HCT116 (cell line): ENCODE measurements at regions not wholly inside any gene's neighbourhood (a gene's known extent, or its start where the extent isn't known, plus 50 kb on each side); places are given as distances from the start of the nearest gene placed in this dataset.

Experiments
- ATAC-seq: fragments of 200-7000 bp; cut with Tn5 transposase; 2 replicates; pipeline ENCODE4 v1.9.1; 2020; ENCODE audit warnings: mild to moderate bottlenecking, moderate library complexity
- BruUV-seq: library from RNA; stranded (reverse); fragments of 400-500 nt; replicated peaks from 2 replicates; lab custom pipeline; 2021; lab: Mats Ljungman, UMichigan
- CTCF ChIA-PET: fragments of 300-600 bp; sonication (Branson Sonifier 250); formaldehyde crosslinking; loops from one replicate; lab custom pipeline; 2021; ENCODE audit warnings: antibody characterized with exemption; lab: Charles Lee
- POLR2A ChIA-PET: fragments of 300-600, 350-600 bp; sonication (Branson Sonifier 250); formaldehyde crosslinking; loops from one replicate; lab custom pipeline; 2021; ENCODE audit warnings: antibody characterized with exemption; lab: Charles Lee
- RAD21 ChIA-PET, 2 experiments: fragments of 300-600 bp; sonication (Branson Sonifier 250); formaldehyde crosslinking; loops; one replicate each; lab custom pipeline; 2023; ENCODE audit warnings: low total read pairs in 2 of 2; ENCODE audit not compliant: uncharacterized antibody in 2 of 2, unreplicated experiment in 2 of 2, low non-redundant PET in 1 of 2; lab: Charles Lee
- DNase-seq: peaks from one replicate; pipeline ENCODE4 v3.0.0-alpha.2; 2010; ENCODE audit warnings: low read depth, low spot score
- H2AFZ ChIP-seq: fragments of 200-600 bp; shearing (Covaris generic), sonication (generic); 2 replicates; pipeline ENCODE4 v1.6.1; 2017; ENCODE audit warnings: low read depth, mixed run types, mixed read lengths, antibody characterized with exemption, low read length; ENCODE audit not compliant: poor library complexity, severe bottlenecking
- H3K27ac ChIP-seq: 2 replicates; pipeline ENCODE4 v1.5.1; 2012; ENCODE audit warnings: low read depth, low read length
- H3K27me3 ChIP-seq: fragments of 200-600 bp; sonication (generic); 2 replicates; pipeline ENCODE4 v1.6.1; 2016; ENCODE audit warnings: mixed run types, low read length, mixed read lengths; ENCODE audit not compliant: insufficient read depth
- H3K36me3 ChIP-seq, 2 experiments: fragments of 200-500 bp in 1 of 2; fragments of 200-600 bp in 1 of 2; sonication (Bioruptor generic) in 1 of 2; sonication (generic) in 1 of 2; 2 replicates each; pipeline versions ENCODE4 v1.5.1 to v1.6.1; 2014 to 2016; ENCODE audit warnings: low read length in 2 of 2, inconsistent platforms in 1 of 2, mixed read lengths in 1 of 2, mixed run types in 1 of 2; ENCODE audit not compliant: insufficient read depth in 2 of 2, control insufficient read depth in 1 of 2
- H3K4me1 ChIP-seq, 2 experiments: fragments of 200-600 bp in 1 of 2; sonication (generic) in 1 of 2; 2 replicates each; pipeline versions ENCODE4 v1.5.1 to v1.6.1; 2012 to 2017; ENCODE audit warnings: low read length in 2 of 2, inconsistent platforms in 1 of 2, mild to moderate bottlenecking in 1 of 2, mixed read lengths in 1 of 2, mixed run types in 1 of 2, moderate library complexity in 1 of 2; ENCODE audit not compliant: insufficient read depth in 2 of 2, control insufficient read depth in 1 of 2
- H3K4me2 ChIP-seq: fragments of 200-600 bp; sonication (generic); 2 replicates; pipeline ENCODE4 v1.6.1; 2017; ENCODE audit warnings: mixed run types, low read length, mixed read lengths
- H3K4me3 ChIP-seq, 2 experiments: fragments of 200-600 bp in 1 of 2; sonication (generic) in 1 of 2; replicated peaks in 1 of 2; 2 replicates each; pipeline ENCODE4 v1.5.1; 2011 to 2016; ENCODE audit warnings: low read length in 2 of 2, control low read depth in 1 of 2, low read depth in 1 of 2, mild to moderate bottlenecking in 1 of 2, mixed read lengths in 1 of 2, mixed run types in 1 of 2
- H3K79me2 ChIP-seq: fragments of 200-600 bp; sonication (generic); 2 replicates; pipeline ENCODE4 v1.6.1; 2017; ENCODE audit warnings: mild to moderate bottlenecking, mixed run types, low read length, moderate library complexity, mixed read lengths; ENCODE audit not compliant: insufficient read depth
- H3K9ac ChIP-seq: fragments of 200-600 bp; sonication (generic); 2 replicates; pipeline ENCODE4 v1.6.1; 2016; ENCODE audit warnings: low read length, mixed read lengths
- H3K9me2 ChIP-seq: fragments of 200-600 bp; sonication (generic), shearing (Covaris generic); 2 replicates; pipeline ENCODE4 v1.6.1; 2017; ENCODE audit warnings: mixed run types, mild to moderate bottlenecking, moderate library complexity; ENCODE audit not compliant: insufficient read depth
- H3K9me3 ChIP-seq, 2 experiments: fragments of 200-500 bp in 1 of 2; fragments of 200-600 bp in 1 of 2; sonication (Bioruptor generic) in 1 of 2; sonication (generic) in 1 of 2; 2 replicates each; pipeline ENCODE4 v1.6.1; 2014 to 2017; ENCODE audit warnings: low read length in 2 of 2, mixed read lengths in 2 of 2, inconsistent platforms in 1 of 2, low read depth in 1 of 2, mild to moderate bottlenecking in 1 of 2, mixed run types in 1 of 2, moderate library complexity in 1 of 2; ENCODE audit not compliant: control insufficient read depth in 1 of 2, insufficient read depth in 1 of 2
- H4K20me1 ChIP-seq: fragments of 200-600 bp; sonication (generic), shearing (Covaris generic); 2 replicates; pipeline ENCODE4 v1.6.1; 2017; ENCODE audit warnings: mixed run types, mild to moderate bottlenecking, moderate library complexity; ENCODE audit not compliant: insufficient read depth
- CBX3 ChIP-seq: IDR thresholded peaks from 2 replicates; pipeline ENCODE4 v1.6.1; 2012; ENCODE audit warnings: low read depth
- EGR1 ChIP-seq: IDR thresholded peaks from 2 replicates; pipeline ENCODE4 v1.6.1; 2012; ENCODE audit warnings: low read depth
- ELF1 ChIP-seq: IDR thresholded peaks from 2 replicates; pipeline ENCODE4 v1.6.1; 2012; ENCODE audit warnings: low read depth, borderline replicate concordance
- EZH2 ChIP-seq: fragments of 200-600 bp; sonication (generic); IDR thresholded peaks from 2 replicates; pipeline ENCODE4 v1.6.1; 2017; ENCODE audit warnings: antibody characterized with exemption, mixed run types
- EZH2phosphoT487 ChIP-seq: fragments of 200-600 bp; IDR thresholded peaks from 2 replicates; pipeline ENCODE4 v1.6.1; 2018; ENCODE audit warnings: antibody characterized with exemption, borderline replicate concordance
- FOSL1 ChIP-seq: IDR thresholded peaks from 2 replicates; pipeline ENCODE4 v1.6.1; 2012; ENCODE audit warnings: low read depth
- JUND ChIP-seq: IDR thresholded peaks from 2 replicates; pipeline ENCODE4 v1.6.1; 2012
- POLR2A ChIP-seq: IDR thresholded peaks from 2 replicates; pipeline ENCODE4 v1.7.0; 2011; ENCODE audit warnings: borderline replicate concordance; ENCODE audit not compliant: insufficient read depth, insufficient read length; ENCODE audit errors: extremely low read depth
- POLR2AphosphoS5 ChIP-seq: IDR thresholded peaks from 2 replicates; pipeline ENCODE4 v1.6.1; 2011; ENCODE audit warnings: mild to moderate bottlenecking, low read depth, low read length, moderate library complexity
- REST ChIP-seq: IDR thresholded peaks from 2 replicates; pipeline ENCODE4 v1.6.1; 2012; ENCODE audit warnings: low read depth
- SIN3A ChIP-seq: IDR thresholded peaks from 2 replicates; pipeline ENCODE4 v1.6.1; 2012; ENCODE audit warnings: low read depth
- SP1 ChIP-seq: IDR thresholded peaks from 2 replicates; pipeline ENCODE4 v1.6.1; 2012; ENCODE audit warnings: low read depth
- SRF ChIP-seq: IDR thresholded peaks from 2 replicates; pipeline ENCODE4 v1.6.1; 2012; ENCODE audit warnings: low read depth
- YY1 ChIP-seq: IDR thresholded peaks from 2 replicates; pipeline ENCODE4 v1.6.1; 2011; ENCODE audit warnings: low read length, low read depth, moderate library complexity, mild to moderate bottlenecking; ENCODE audit not compliant: insufficient replicate concordance; ENCODE audit errors: extremely low read depth
- ZNF274 ChIP-seq: fragments of 200-500 bp; sonication (Bioruptor generic); IDR thresholded peaks from 2 replicates; pipeline ENCODE4 v1.6.1; 2014; ENCODE audit warnings: mild to moderate bottlenecking, low read depth, low read length, inconsistent platforms
- intact Hi-C: fragments of 100-400 bp; cut with micrococcal nuclease; formaldehyde crosslinking; loops from 2 replicates; pipeline ENCODE4 v1.10.0; 2022
- TF ChIP-seq, protein P1 (sequence below): IDR thresholded peaks from 2 replicates; pipeline ENCODE4 v1.6.1; 2011; ENCODE audit warnings: mild to moderate bottlenecking, low read length, moderate library complexity; ENCODE audit not compliant: insufficient replicate concordance; ENCODE audit errors: extremely low read depth
- TF ChIP-seq, protein P2 (sequence below): IDR thresholded peaks from 2 replicates; pipeline ENCODE4 v1.6.1; 2012
- TF ChIP-seq, protein P3 (sequence below), 3 experiments: fragments of 200-600 bp in 1 of 3; sonication (generic) in 1 of 3; IDR thresholded peaks in 2 of 3; conservative IDR thresholded peaks in 1 of 3; 2 replicates each; pipeline ENCODE4 v1.5.1; 2012 to 2017; ENCODE audit warnings: low read depth in 2 of 3, low read length in 2 of 3, antibody characterized with exemption in 1 of 3, borderline replicate concordance in 1 of 3, control low read depth in 1 of 3, mild to moderate bottlenecking in 1 of 3, mixed read lengths in 1 of 3, mixed run types in 1 of 3, moderate library complexity in 1 of 3; ENCODE audit not compliant: insufficient read depth in 1 of 3
- TF ChIP-seq, protein P4 (sequence below): IDR thresholded peaks from 2 replicates; pipeline ENCODE4 v1.6.1; 2012

GRCh38 chr9:135256581-135257354, 169.3 kb downstream of the OLFM1 start:
- Histone ChIP-seq H3K36me3 (no peaks in the 10 kb centered on the region), H3K9ac (no peak overlapping the region), H3K79me2 (no peaks in the 10 kb centered on the region), H2AFZ (no peak overlapping the region), H3K4me1 (peaks cover 9 to 18% of the 10 kb centered on the region in 2 experiments; a peak in 3 of 4 replicates), H4K20me1 (no peaks in the 10 kb centered on the region), H3K27ac (no peak overlapping the region), H3K9me2 (no peaks in the 10 kb centered on the region), H3K27me3 (peaks cover 3% of the 10 kb centered on the region; the same call in 1 of the 2 replicates), H3K4me3 (no peak overlapping the region), H3K4me2 (no peak overlapping the region), H3K9me3 (no peaks in the 10 kb centered on the region)
- TF ChIP-seq REST, result no peak
- TF ChIP-seq, protein P1, sequence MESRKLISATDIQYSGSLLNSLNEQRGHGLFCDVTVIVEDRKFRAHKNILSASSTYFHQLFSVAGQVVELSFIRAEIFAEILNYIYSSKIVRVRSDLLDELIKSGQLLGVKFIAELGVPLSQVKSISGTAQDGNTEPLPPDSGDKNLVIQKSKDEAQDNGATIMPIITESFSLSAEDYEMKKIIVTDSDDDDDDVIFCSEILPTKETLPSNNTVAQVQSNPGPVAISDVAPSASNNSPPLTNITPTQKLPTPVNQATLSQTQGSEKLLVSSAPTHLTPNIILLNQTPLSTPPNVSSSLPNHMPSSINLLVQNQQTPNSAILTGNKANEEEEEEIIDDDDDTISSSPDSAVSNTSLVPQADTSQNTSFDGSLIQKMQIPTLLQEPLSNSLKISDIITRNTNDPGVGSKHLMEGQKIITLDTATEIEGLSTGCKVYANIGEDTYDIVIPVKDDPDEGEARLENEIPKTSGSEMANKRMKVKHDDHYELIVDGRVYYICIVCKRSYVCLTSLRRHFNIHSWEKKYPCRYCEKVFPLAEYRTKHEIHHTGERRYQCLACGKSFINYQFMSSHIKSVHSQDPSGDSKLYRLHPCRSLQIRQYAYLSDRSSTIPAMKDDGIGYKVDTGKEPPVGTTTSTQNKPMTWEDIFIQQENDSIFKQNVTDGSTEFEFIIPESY, result no peak
- TF ChIP-seq, protein P2, sequence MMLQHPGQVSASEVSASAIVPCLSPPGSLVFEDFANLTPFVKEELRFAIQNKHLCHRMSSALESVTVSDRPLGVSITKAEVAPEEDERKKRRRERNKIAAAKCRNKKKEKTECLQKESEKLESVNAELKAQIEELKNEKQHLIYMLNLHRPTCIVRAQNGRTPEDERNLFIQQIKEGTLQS, result no peak
- TF ChIP-seq EZH2phosphoT487, result no peak
- no peak for TF ChIP-seq ZNF274
- no peak for TF ChIP-seq SIN3A
- TF ChIP-seq YY1, result no peak
- TF ChIP-seq, protein P3, sequence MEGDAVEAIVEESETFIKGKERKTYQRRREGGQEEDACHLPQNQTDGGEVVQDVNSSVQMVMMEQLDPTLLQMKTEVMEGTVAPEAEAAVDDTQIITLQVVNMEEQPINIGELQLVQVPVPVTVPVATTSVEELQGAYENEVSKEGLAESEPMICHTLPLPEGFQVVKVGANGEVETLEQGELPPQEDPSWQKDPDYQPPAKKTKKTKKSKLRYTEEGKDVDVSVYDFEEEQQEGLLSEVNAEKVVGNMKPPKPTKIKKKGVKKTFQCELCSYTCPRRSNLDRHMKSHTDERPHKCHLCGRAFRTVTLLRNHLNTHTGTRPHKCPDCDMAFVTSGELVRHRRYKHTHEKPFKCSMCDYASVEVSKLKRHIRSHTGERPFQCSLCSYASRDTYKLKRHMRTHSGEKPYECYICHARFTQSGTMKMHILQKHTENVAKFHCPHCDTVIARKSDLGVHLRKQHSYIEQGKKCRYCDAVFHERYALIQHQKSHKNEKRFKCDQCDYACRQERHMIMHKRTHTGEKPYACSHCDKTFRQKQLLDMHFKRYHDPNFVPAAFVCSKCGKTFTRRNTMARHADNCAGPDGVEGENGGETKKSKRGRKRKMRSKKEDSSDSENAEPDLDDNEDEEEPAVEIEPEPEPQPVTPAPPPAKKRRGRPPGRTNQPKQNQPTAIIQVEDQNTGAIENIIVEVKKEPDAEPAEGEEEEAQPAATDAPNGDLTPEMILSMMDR (IDR thresholded peaks at IDR 0.05 in 2 of 3, conservative IDR thresholded peaks at IDR 0.05 in 1 of 3; ENCODE audit: borderline replicate concordance in 1 of 3, insufficient read depth in 1 of 3, low read depth in 2 of 3, low read length in 2 of 3), result no peak
- no peak for TF ChIP-seq EGR1
- no peak for TF ChIP-seq CBX3
- TF ChIP-seq, protein P4, sequence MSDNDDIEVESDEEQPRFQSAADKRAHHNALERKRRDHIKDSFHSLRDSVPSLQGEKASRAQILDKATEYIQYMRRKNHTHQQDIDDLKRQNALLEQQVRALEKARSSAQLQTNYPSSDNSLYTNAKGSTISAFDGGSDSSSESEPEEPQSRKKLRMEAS, result no peak
- TF ChIP-seq POLR2AphosphoS5, result no peak
- no peak for TF ChIP-seq SRF
- TF ChIP-seq JUND, result no peak
- TF ChIP-seq POLR2A, result no peak
- TF ChIP-seq EZH2, result no peak
- no peak for TF ChIP-seq FOSL1
- TF ChIP-seq ELF1, result no peak
- TF ChIP-seq SP1, result no peak
- ATAC-seq, result no peak
- DNase-seq, result no peak
- ChIA-PET POLR2A (no interaction called here), RAD21 (no interaction called here), CTCF (no interaction called here)
- intact Hi-C loops, result loop anchor here (10.0 kb wide), 1 partner anchor 172 kb away; the partner anchor contains the start of gene OLFM1
- BruUV-seq, result no TSS peak
